CD14-positive monocyte (primary cell): ENCODE measurements at regions not wholly inside any gene's neighbourhood (a gene's known extent, or its start where the extent isn't known, plus 50 kb on each side); places are given as distances from the start of the nearest gene placed in this dataset.
"Not testable (repeated sequence)": the region's sequence is repeated elsewhere in the genome, so short reads cannot be mapped to it uniquely, and the experiment has no call there.

Experiments used
- DNase-seq, 3 donors: peaks; one replicate each; pipeline ENCODE4 v3.0.0-alpha.2; 2011 to 2022
- H2AFZ ChIP-seq: 2 replicates; pipeline ENCODE4 v1.6.0; 2012; ENCODE audit warnings: mild to moderate bottlenecking, low read depth, low read length, inconsistent platforms; ENCODE audit not compliant: insufficient read depth, poor library complexity, severe bottlenecking
- H3K27ac ChIP-seq, 2 donors: 1 replicate in 1 of 2; 2 replicates in 1 of 2; pipeline ENCODE4 v1.5.1; 2012 to 2013; ENCODE audit warnings: low read length in 2 of 2, control low read depth in 1 of 2, inconsistent platforms in 1 of 2, low read depth in 1 of 2, mild to moderate bottlenecking in 1 of 2
- H3K27me3 ChIP-seq, 2 donors: one replicate each; pipeline versions ENCODE4 v1.6.0 to v1.6.1; 2011 to 2013; ENCODE audit warnings: low read length in 2 of 2; ENCODE audit not compliant: control insufficient read depth in 2 of 2, insufficient read depth in 2 of 2
- H3K36me3 ChIP-seq, 2 donors: replicated peaks in 1 of 2; 1 replicate in 1 of 2; 2 replicates in 1 of 2; pipeline versions ENCODE4 v1.5.1 to v1.6.1; 2012 to 2013; ENCODE audit warnings: low read length in 2 of 2, control low read depth in 1 of 2, inconsistent platforms in 1 of 2, mild to moderate bottlenecking in 1 of 2; ENCODE audit not compliant: insufficient read depth in 2 of 2, control insufficient read depth in 1 of 2
- H3K4me1 ChIP-seq, 2 donors: 1 replicate in 1 of 2; 2 replicates in 1 of 2; pipeline versions ENCODE4 v1.5.1 to v1.6.1; 2012 to 2013; ENCODE audit warnings: low read length in 2 of 2, control low read depth in 1 of 2, inconsistent platforms in 1 of 2, mild to moderate bottlenecking in 1 of 2, moderate library complexity in 1 of 2; ENCODE audit not compliant: insufficient read depth in 2 of 2, control insufficient read depth in 1 of 2
- H3K4me2 ChIP-seq: replicated peaks from 2 replicates; pipeline ENCODE3; 2012; ENCODE audit warnings: low read length, moderate library complexity, mild to moderate bottlenecking; ENCODE audit not compliant: poor library complexity, severe bottlenecking; ENCODE audit errors: extremely low read depth
- H3K4me3 ChIP-seq, 3 experiments: fragments of 200-600 bp in 1 of 3; sonication (generic) in 1 of 3; replicated peaks in 1 of 3; 1 replicate in 2 of 3; 2 replicates in 1 of 3; pipeline ENCODE4 v1.5.1; 2011 to 2013; ENCODE audit warnings: low read length in 3 of 3, mild to moderate bottlenecking in 3 of 3, control low read depth in 2 of 3, low read depth in 2 of 3, inconsistent platforms in 1 of 3, moderate library complexity in 1 of 3
- H3K79me2 ChIP-seq: 2 replicates; pipeline ENCODE4 v1.6.0; 2012; ENCODE audit warnings: mild to moderate bottlenecking, control low read depth, inconsistent platforms, low read length, moderate library complexity; ENCODE audit not compliant: insufficient read depth
- H3K9ac ChIP-seq: 2 replicates; pipeline ENCODE4 v1.6.0; 2017; ENCODE audit warnings: low read length, mild to moderate bottlenecking; ENCODE audit not compliant: insufficient read depth, poor library complexity, severe bottlenecking
- H3K9me3 ChIP-seq, 2 donors: replicated peaks in 1 of 2; 1 replicate in 1 of 2; 2 replicates in 1 of 2; pipeline versions ENCODE4 v1.5.1 to v1.6.1; 2012 to 2013; ENCODE audit warnings: low read length in 2 of 2, control low read depth in 1 of 2; ENCODE audit not compliant: control insufficient read depth in 1 of 2, insufficient read depth in 1 of 2
- H4K20me1 ChIP-seq: 2 replicates; pipeline ENCODE4 v1.6.0; 2012; ENCODE audit warnings: mild to moderate bottlenecking, low read length, control low read depth, moderate library complexity; ENCODE audit not compliant: insufficient read depth
- H3K27ac Mint-ChIP-seq, 7 donors: one replicate each; pipeline ENCODE4 v1.8.0; 2020; ENCODE audit warnings: mild to moderate bottlenecking in 7 of 7, mixed read lengths in 7 of 7, moderate library complexity in 6 of 7, inconsistent platforms in 2 of 7
- H3K27me3 Mint-ChIP-seq, 3 donors: one replicate each; pipeline ENCODE4 v1.8.0; 2021 to 2022; ENCODE audit warnings: low read depth in 3 of 3, mild to moderate bottlenecking in 3 of 3, mixed read lengths in 3 of 3, moderate library complexity in 3 of 3, inconsistent platforms in 1 of 3
- H3K36me3 Mint-ChIP-seq, 2 donors: one replicate each; pipeline ENCODE4 v1.8.0; 2020; ENCODE audit warnings: mixed read lengths in 2 of 2, inconsistent platforms in 1 of 2, mild to moderate bottlenecking in 1 of 2
- H3K4me1 Mint-ChIP-seq: one replicate; pipeline ENCODE4 v1.8.0; 2020; ENCODE audit warnings: mild to moderate bottlenecking, mixed read lengths
- H3K4me3 Mint-ChIP-seq, 2 donors: one replicate each; pipeline ENCODE4 v1.8.0; 2020; ENCODE audit warnings: mild to moderate bottlenecking in 2 of 2, mixed read lengths in 2 of 2, moderate library complexity in 1 of 2
- H3K9me3 Mint-ChIP-seq, 7 donors: one replicate each; pipeline ENCODE4 v1.8.0; 2020 to 2022; ENCODE audit warnings: mixed read lengths in 7 of 7, mild to moderate bottlenecking in 6 of 7, moderate library complexity in 6 of 7, inconsistent platforms in 2 of 7
- WGBS: methylation state at CpG from one replicate; pipeline ENCODE4 v1.1.5; 2013; ENCODE audit warnings: missing lambda C conversion rate; ENCODE audit not compliant: insufficient coverage; 5-methylcytosine and 5-hydroxymethylcytosine counted together
- intact Hi-C, 2 donors: fragments of 100-400 bp; cut with micrococcal nuclease; formaldehyde crosslinking; loops; one replicate each; pipeline versions ENCODE4 v1.15.0 to v1.15.1; 2023
- TF ChIP-seq, protein P1 (sequence below): fragments of 200-600 bp; IDR thresholded peaks from one replicate; pipeline ENCODE4 v1.8.0; 2022; ENCODE audit warnings: antibody characterized with exemption, mild to moderate bottlenecking

GRCh38 chr22:25282671-25283561 is 63.5 kb downstream of the CRYBB2 start:
- H3K4me1 ChIP-seq, result no peaks in the 10 kb centered on the region
- TF ChIP-seq, protein P1, sequence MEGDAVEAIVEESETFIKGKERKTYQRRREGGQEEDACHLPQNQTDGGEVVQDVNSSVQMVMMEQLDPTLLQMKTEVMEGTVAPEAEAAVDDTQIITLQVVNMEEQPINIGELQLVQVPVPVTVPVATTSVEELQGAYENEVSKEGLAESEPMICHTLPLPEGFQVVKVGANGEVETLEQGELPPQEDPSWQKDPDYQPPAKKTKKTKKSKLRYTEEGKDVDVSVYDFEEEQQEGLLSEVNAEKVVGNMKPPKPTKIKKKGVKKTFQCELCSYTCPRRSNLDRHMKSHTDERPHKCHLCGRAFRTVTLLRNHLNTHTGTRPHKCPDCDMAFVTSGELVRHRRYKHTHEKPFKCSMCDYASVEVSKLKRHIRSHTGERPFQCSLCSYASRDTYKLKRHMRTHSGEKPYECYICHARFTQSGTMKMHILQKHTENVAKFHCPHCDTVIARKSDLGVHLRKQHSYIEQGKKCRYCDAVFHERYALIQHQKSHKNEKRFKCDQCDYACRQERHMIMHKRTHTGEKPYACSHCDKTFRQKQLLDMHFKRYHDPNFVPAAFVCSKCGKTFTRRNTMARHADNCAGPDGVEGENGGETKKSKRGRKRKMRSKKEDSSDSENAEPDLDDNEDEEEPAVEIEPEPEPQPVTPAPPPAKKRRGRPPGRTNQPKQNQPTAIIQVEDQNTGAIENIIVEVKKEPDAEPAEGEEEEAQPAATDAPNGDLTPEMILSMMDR, result no peak
- no peak overlapping the region for H3K4me3 ChIP-seq
- H3K27ac Mint-ChIP-seq, result peak overlapping the region in 1 of 7 donors; percentile 4
- peaks cover 47 to 59% of the 10 kb centered on the region in 2 donors for H3K27me3 ChIP-seq
- H4K20me1 ChIP-seq, result no peaks in the 10 kb centered on the region
- no peak overlapping the region for H2AFZ ChIP-seq
- H3K27ac ChIP-seq, result no peak overlapping the region
- no peaks in the 10 kb centered on the region for H3K36me3 ChIP-seq
- H3K4me2 ChIP-seq, result no peak overlapping the region
- peak overlapping the region in 1 of 2 donors; percentile 84 for H3K4me3 Mint-ChIP-seq
- no peak for DNase-seq
- peaks cover 0 to 12% (median 3%) of the 10 kb centered on the region in 7 donors for H3K9me3 Mint-ChIP-seq
- peaks cover 6% of the 10 kb centered on the region for H3K4me1 Mint-ChIP-seq
- peaks cover 57 to 71% (median 63%) of the 10 kb centered on the region in 3 donors for H3K27me3 Mint-ChIP-seq
- no peaks in the 10 kb centered on the region for H3K79me2 ChIP-seq
- intact Hi-C loops, result no loop called here
- WGBS, result 2% methylated on average over 84 of the region's 91 CpGs
- no peak overlapping the region for H3K9ac ChIP-seq
- peaks cover 0 to 13% of the 10 kb centered on the region in 2 donors for H3K9me3 ChIP-seq
- peaks cover 0 to 2% of the 10 kb centered on the region in 2 donors for H3K36me3 Mint-ChIP-seq

- peaks cover 28 to 37% (median 31%) of the 10 kb centered on the region in 3 donors for H3K27me3 Mint-ChIP-seq
- DNase-seq, H3K27ac Mint-ChIP-seq, H3K9me3 ChIP-seq, H3K4me1 Mint-ChIP-seq, H3K9ac ChIP-seq, H3K4me3 Mint-ChIP-seq, intact Hi-C loops, H2AFZ ChIP-seq, H3K27ac ChIP-seq, H3K36me3 Mint-ChIP-seq, H3K4me2 ChIP-seq, H3K9me3 Mint-ChIP-seq, H4K20me1 ChIP-seq, H3K36me3 ChIP-seq, H3K79me2 ChIP-seq, H3K4me3 ChIP-seq, H3K4me1 ChIP-seq: not testable (repeated sequence)
- no CpG with 5 or more reads among the region's 5 CpGs for whole genome bisulfite sequencing
- H3K27me3 ChIP-seq, result peaks cover 17 to 21% of the 10 kb centered on the region in 2 donors
These were observed 69.0 kb downstream of the CRYBB2 start for GRCh38 chr22:25288481-25288880.

DNA sequence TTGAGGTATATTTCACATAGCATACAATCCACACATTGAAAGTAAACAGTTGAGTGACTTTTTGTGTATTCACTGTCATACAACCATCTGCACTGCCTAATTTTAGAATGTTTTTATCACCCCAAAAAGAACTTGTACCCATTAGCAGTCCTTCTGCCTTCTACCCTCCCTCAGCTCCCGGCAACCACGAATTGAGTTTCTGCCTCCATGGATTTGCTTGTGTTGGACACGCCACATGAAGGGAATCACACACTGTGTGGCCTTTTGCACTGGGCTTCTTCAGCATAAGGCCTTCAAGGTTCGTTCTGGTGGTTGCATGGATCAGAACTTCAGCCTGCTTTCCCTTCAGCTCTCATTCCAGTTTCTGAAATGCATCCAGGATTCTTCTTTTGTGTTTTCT is 82.5 kb downstream of the CRYBB2 start:
- H3K4me2 ChIP-seq, H3K9me3 Mint-ChIP-seq, H3K4me3 Mint-ChIP-seq, H3K9me3 ChIP-seq, H3K36me3 Mint-ChIP-seq, H4K20me1 ChIP-seq, H3K27ac Mint-ChIP-seq, H3K9ac ChIP-seq, H2AFZ ChIP-seq, H3K4me1 Mint-ChIP-seq, H3K4me3 ChIP-seq, DNase-seq, H3K27me3 ChIP-seq, H3K4me1 ChIP-seq, intact Hi-C loops, H3K27ac ChIP-seq, H3K36me3 ChIP-seq, H3K79me2 ChIP-seq: not testable (repeated sequence)
- peaks cover 10 to 34% (median 22%) of the 10 kb centered on the region in 3 donors for H3K27me3 Mint-ChIP-seq
- no CpG with 5 or more reads among the region's 4 CpGs for WGBS

GRCh38 chr22:25309586-25309985 is 90.1 kb downstream of the CRYBB2 start:
- H3K4me3 Mint-ChIP-seq, H3K4me3 ChIP-seq, H3K27ac ChIP-seq, H3K9ac ChIP-seq, H3K4me2 ChIP-seq, DNase-seq, H3K4me1 ChIP-seq, H3K36me3 ChIP-seq, intact Hi-C loops, H3K27me3 ChIP-seq, H3K79me2 ChIP-seq, H3K27ac Mint-ChIP-seq, H3K9me3 Mint-ChIP-seq, H3K4me1 Mint-ChIP-seq, H3K36me3 Mint-ChIP-seq, H4K20me1 ChIP-seq, H2AFZ ChIP-seq, H3K9me3 ChIP-seq: not testable (repeated sequence)
- WGBS, result no CpG with 5 or more reads among the region's 4 CpGs
- peaks cover 7 to 31% (median 13%) of the 10 kb centered on the region in 3 donors for H3K27me3 Mint-ChIP-seq
